Upper lobe of left lung (tissue), 6 donors: ENCODE measurements at regions not wholly inside any gene's neighbourhood (a gene's known extent, or its start where the extent isn't known, plus 50 kb on each side); places are given as distances from the start of the nearest gene placed in this dataset.
A peak's percentile ranks its signal among the peaks of the same experiment; 100 is the strongest.

ENCODE experiments used
- ATAC-seq, 2 donors: fragments of 200-7000 bp; cut with Tn5 transposase; one replicate each; pipeline ENCODE4 v1.9.1; 2022; ENCODE audit warnings: mild to moderate bottlenecking in 2 of 2, moderate library complexity in 2 of 2; ENCODE audit not compliant: low FRiP score in 2 of 2
- DNase-seq, 2 donors: peaks; one replicate each; pipeline ENCODE4 v3.0.0-alpha.2; 2019 to 2020
- H3K27ac ChIP-seq, 4 donors: fragments of 200-600 bp; sonication (generic); one replicate each; pipeline ENCODE4 v1.5.1; 2016 to 2019
- H3K27me3 ChIP-seq, 4 donors: fragments of 200-600 bp; sonication (generic); one replicate each; pipeline ENCODE4 v1.5.1; 2017 to 2019
- H3K36me3 ChIP-seq, 4 donors: fragments of 200-600 bp; sonication (generic); one replicate each; pipeline ENCODE4 v1.5.1; 2016 to 2019
- H3K4me1 ChIP-seq, 4 donors: fragments of 200-600 bp; sonication (generic); one replicate each; pipeline ENCODE4 v1.5.1; 2018 to 2019
- H3K4me3 ChIP-seq, 4 donors: fragments of 200-600 bp; sonication (generic); one replicate each; pipeline ENCODE4 v1.5.1; 2017 to 2019; ENCODE audit warnings: mild to moderate bottlenecking in 2 of 4, moderate library complexity in 1 of 4
- H3K9me3 ChIP-seq, 4 donors: fragments of 200-600 bp; sonication (generic); one replicate each; pipeline ENCODE4 v1.5.1; 2018 to 2019
- EP300 ChIP-seq, 4 donors: sonication (generic); formaldehyde crosslinking; IDR thresholded peaks; one replicate each; pipeline ENCODE4 v1.5.1; 2017; ENCODE audit warnings: antibody characterized with exemption in 4 of 4, control low read depth in 2 of 4
- POLR2A ChIP-seq, 4 donors: fragments of 450-650 bp; IDR thresholded peaks; one replicate each; pipeline ENCODE4 v1.5.1; 2016 to 2017; ENCODE audit warnings: antibody characterized with exemption in 4 of 4, mild to moderate bottlenecking in 2 of 4
- POLR2AphosphoS5 ChIP-seq, 2 donors: sonication (generic); formaldehyde crosslinking; IDR thresholded peaks; one replicate each; pipeline ENCODE4 v1.5.1; 2017; ENCODE audit warnings: antibody characterized with exemption in 2 of 2
- WGBS, 2 donors: methylation state at CpG; one replicate each; pipeline ENCODE4 v1.1.5; 2017 to 2018; 5-methylcytosine and 5-hydroxymethylcytosine counted together
- TF ChIP-seq, protein P1 (sequence below), 6 experiments: fragments of 450-650 bp in 4 of 6; fragments of 200-600 bp in 2 of 6; sonication (generic) in 2 of 6; IDR thresholded peaks; one replicate each; pipeline ENCODE4 v1.5.1; 2016 to 2019; ENCODE audit warnings: antibody characterized with exemption in 6 of 6
- donor health status: DM: no; HTN: no; CAD: no; lungs with moderate emphysema.
- donor health status: DM: no; HTN: yes; CAD: no; lungs with severe emphysema.

DNA sequence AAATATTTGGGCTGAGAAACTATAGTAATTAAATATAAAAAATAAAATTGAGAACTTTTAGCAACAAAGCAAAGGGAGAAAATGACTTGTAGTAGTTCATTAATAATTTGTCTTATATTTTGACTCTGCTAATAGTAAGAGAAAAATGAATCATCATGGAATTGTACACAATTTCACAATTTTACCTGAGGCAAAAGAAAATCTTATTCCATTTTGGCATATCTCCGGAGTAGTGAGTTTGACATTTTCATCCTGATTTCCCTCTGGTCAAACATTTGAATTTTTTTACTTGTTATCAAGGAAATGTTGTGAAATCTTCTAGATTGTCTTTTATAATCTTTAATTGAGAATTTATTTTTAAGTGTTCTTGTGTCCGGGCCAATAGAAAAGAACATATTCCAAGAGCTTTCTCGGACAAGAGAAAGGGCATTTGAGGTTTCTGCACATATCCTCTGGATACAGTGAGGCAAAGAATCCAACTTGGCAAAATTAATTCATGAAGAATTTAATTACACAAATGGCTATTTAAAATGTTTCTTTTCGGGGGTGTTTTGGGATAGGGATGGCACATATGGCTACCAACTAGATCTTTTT, 89.3 kb upstream of the IGSF10 start:
- no peaks in the 10 kb centered on the region for H3K27me3 ChIP-seq
- WGBS, 2 donors: 69 to 73% methylated on average over 4 of the region's 4 CpGs
- ATAC-seq (no peak), DNase-seq (no peak)
- no peak for TF ChIP-seq POLR2AphosphoS5 (IDR thresholded peaks at IDR 0.05)
- TF ChIP-seq POLR2A (IDR thresholded peaks at IDR 0.05): no peak
- TF ChIP-seq, protein P1, sequence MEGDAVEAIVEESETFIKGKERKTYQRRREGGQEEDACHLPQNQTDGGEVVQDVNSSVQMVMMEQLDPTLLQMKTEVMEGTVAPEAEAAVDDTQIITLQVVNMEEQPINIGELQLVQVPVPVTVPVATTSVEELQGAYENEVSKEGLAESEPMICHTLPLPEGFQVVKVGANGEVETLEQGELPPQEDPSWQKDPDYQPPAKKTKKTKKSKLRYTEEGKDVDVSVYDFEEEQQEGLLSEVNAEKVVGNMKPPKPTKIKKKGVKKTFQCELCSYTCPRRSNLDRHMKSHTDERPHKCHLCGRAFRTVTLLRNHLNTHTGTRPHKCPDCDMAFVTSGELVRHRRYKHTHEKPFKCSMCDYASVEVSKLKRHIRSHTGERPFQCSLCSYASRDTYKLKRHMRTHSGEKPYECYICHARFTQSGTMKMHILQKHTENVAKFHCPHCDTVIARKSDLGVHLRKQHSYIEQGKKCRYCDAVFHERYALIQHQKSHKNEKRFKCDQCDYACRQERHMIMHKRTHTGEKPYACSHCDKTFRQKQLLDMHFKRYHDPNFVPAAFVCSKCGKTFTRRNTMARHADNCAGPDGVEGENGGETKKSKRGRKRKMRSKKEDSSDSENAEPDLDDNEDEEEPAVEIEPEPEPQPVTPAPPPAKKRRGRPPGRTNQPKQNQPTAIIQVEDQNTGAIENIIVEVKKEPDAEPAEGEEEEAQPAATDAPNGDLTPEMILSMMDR (IDR thresholded peaks at IDR 0.05): no peak
- no peak for TF ChIP-seq EP300 (IDR thresholded peaks at IDR 0.05)
- no peaks in the 10 kb centered on the region for H3K4me1 ChIP-seq
- H3K27ac ChIP-seq: no peak overlapping the region
- no peaks in the 10 kb centered on the region for H3K9me3 ChIP-seq
- no peaks in the 10 kb centered on the region for H3K36me3 ChIP-seq
- H3K4me3 ChIP-seq: no peak overlapping the region

DNA sequence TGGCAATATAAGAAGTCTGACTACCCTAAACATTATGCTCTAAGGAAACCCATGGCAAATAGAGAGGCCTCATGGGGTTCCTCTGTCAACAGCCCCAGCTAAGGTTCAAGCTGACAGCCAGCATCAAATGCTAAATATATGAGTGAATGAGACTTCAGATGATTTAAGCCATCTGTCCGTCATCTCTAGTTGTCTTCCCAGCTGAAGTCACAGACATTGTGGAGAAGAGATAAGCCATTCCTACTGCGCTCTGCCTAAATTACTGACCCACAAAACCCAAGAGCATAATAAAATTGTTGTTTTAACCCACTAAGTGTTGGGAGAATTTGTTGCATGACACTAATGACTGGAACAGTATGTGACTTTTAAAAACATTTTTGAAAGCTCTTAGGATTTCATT, 87.3 kb upstream of the IGSF10 start:
- Histone ChIP-seq H3K4me1 (no peaks in the 10 kb centered on the region), H3K36me3 (no peaks in the 10 kb centered on the region), H3K27me3 (no peaks in the 10 kb centered on the region), H3K27ac (no peak overlapping the region), H3K4me3 (no peak overlapping the region), H3K9me3 (no peaks in the 10 kb centered on the region)
- no peak for DNase-seq
- 68 to 76% methylated on average over 2 of the region's 2 CpGs for WGBS, 2 donors
- TF ChIP-seq POLR2A (IDR thresholded peaks at IDR 0.05) (no peak), POLR2AphosphoS5 (IDR thresholded peaks at IDR 0.05) (peak in 1 of 2 donors; percentile 39), EP300 (IDR thresholded peaks at IDR 0.05) (no peak)
- TF ChIP-seq, protein P1 (IDR thresholded peaks at IDR 0.05): no peak
- ATAC-seq: peak in 1 of 2 donors; percentile 49

DNA sequence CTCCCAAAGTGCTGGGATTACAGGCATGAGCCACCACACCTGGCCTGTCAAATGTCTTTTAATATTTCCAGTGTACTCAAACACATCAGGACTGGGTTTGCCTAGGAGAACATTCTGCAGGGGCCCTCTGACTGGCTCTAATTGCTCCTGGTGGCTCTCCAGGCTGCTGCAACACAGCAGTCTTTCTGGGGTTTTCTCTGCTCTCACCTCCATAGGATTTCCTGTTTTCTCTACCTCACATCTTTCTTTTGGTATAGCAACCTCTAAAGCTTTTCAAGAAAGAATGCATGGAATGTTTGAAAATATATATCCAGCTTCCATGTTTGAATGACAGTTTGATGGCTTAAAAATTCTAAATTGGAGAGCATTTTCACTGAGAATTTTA, 83.3 kb upstream of the IGSF10 start:
- ATAC-seq (no peak), DNase-seq (no peak)
- Histone ChIP-seq H3K36me3 (no peaks in the 10 kb centered on the region), H3K27ac (no peak overlapping the region), H3K4me3 (no peak overlapping the region), H3K9me3 (no peaks in the 10 kb centered on the region), H3K27me3 (no peaks in the 10 kb centered on the region), H3K4me1 (no peaks in the 10 kb centered on the region)
- TF ChIP-seq POLR2AphosphoS5 (IDR thresholded peaks at IDR 0.05) (no peak), POLR2A (IDR thresholded peaks at IDR 0.05) (no peak), EP300 (IDR thresholded peaks at IDR 0.05) (no peak)
- TF ChIP-seq, protein P1 (IDR thresholded peaks at IDR 0.05): no peak

DNA sequence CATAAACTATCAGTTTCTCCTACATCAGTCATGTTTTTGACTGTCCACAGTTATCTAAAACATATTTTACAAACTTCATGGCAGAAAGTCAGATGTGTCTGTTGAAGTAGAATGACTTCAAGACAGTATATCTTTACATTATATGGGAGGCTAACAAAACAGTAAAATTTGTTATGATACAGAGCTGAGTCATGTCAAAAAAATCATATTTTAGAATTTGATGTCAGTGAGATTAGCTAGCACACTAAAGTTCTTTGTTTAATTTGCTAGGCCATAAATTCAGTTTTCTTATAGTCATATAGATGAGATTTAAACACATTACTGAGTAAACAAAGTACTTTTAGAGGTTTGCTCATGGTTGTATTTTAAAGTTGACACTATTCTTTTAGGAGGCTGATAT, 80.3 kb upstream of the IGSF10 start:
- no peak for ATAC-seq

DNA sequence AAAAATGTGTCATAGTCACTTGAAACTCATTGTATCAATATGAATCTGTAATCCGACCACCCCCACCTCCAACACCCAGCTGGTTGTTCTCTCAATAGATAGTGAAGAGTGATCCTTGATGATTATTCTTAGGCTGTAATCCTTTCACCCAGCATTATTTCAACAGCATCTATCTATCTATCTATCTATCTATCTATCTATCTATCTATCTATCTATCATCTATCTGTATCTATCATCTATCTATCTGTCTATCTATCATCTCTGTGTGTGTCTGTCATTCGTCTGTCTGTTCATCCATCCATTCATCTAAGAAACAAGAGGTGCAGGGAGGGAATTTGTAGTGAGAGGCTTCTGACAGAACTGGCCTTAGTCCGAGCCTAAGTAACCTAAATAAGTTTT, 78.7 kb upstream of the IGSF10 start:
- 74 to 86% methylated on average over 3 of the region's 3 CpGs for WGBS, 2 donors
- no peaks in the 10 kb centered on the region for H3K4me1 ChIP-seq
- no peak overlapping the region for H3K4me3 ChIP-seq
- H3K9me3 ChIP-seq: no peaks in the 10 kb centered on the region
- DNase-seq (no peak), ATAC-seq (no peak)
- no peaks in the 10 kb centered on the region for H3K27me3 ChIP-seq
- H3K27ac ChIP-seq: peak overlapping the region in 3 of 4 donors; percentile 1 to 59 (median 5)
- H3K36me3 ChIP-seq: no peaks in the 10 kb centered on the region
- TF ChIP-seq, protein P1 (IDR thresholded peaks at IDR 0.05): no peak
- no peak for TF ChIP-seq POLR2AphosphoS5 (IDR thresholded peaks at IDR 0.05)
- TF ChIP-seq EP300 (IDR thresholded peaks at IDR 0.05): no peak
- no peak for TF ChIP-seq POLR2A (IDR thresholded peaks at IDR 0.05)

More for the DNA sequence above, 80.3 kb upstream of the IGSF10 start:
- no peak for DNase-seq
- TF ChIP-seq POLR2A (IDR thresholded peaks at IDR 0.05) (no peak), EP300 (IDR thresholded peaks at IDR 0.05) (no peak), POLR2AphosphoS5 (IDR thresholded peaks at IDR 0.05) (no peak)
- TF ChIP-seq, protein P1 (IDR thresholded peaks at IDR 0.05): no peak
- Histone ChIP-seq H3K4me3 (no peak overlapping the region), H3K27me3 (no peaks in the 10 kb centered on the region), H3K36me3 (no peaks in the 10 kb centered on the region), H3K4me1 (no peaks in the 10 kb centered on the region), H3K9me3 (no peaks in the 10 kb centered on the region), H3K27ac (no peak overlapping the region)
